GM20431 (cell line): ENCODE measurements at regions not wholly inside any gene's neighbourhood (a gene's known extent, or its start where the extent isn't known, plus 50 kb on each side); places are given as distances from the start of the nearest gene placed in this dataset.

Experiments
- in situ Hi-C: fragments of 300-500 bp; cut with MseI, MboI; formaldehyde crosslinking; loops from one replicate; pipeline ENCODE4 v1.15.0; 2020; ENCODE audit warnings: low sequenced_read_pairs; ENCODE audit not compliant: unreplicated experiment

DNA sequence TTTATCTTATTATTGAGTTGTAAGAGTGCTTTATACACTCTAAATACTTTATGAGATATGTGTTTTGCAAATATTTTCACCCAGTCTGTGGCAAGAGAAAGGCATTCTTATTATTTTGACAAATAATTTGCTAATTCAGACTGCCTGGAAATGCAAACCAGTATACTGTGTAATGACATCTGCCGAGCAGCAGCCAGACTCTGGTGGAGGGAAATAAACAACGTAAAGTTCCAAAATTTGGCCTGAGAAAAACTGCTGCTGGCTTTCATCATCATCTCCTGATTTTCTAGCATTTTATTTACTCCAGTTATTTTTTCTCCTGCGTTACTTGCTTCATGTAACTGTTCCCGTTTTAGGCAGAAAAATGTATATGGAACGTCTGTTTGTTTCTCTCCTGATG lies 161.6 kb downstream of the RNF152 start:
- in situ Hi-C loops: no loop called here

DNA sequence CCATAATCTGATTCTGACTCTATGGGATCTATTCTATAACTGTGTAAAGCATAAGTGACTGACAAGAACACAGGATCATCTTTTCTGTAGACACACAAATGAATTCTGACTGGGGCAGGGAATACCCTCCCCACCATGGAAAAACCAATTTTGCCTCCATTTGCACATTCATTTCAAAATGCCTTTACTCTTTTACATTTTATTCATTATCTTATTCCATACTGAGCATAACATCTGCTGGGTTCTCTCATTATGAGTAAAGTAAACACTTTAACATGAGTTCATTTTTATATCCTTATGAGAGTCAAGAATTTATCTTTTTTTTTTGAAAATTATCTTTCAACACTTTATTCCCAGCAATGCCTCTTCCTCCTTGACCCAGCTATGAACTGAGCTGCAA lies 163.5 kb downstream of the RNF152 start:
- in situ Hi-C loops: no loop called here

DNA sequence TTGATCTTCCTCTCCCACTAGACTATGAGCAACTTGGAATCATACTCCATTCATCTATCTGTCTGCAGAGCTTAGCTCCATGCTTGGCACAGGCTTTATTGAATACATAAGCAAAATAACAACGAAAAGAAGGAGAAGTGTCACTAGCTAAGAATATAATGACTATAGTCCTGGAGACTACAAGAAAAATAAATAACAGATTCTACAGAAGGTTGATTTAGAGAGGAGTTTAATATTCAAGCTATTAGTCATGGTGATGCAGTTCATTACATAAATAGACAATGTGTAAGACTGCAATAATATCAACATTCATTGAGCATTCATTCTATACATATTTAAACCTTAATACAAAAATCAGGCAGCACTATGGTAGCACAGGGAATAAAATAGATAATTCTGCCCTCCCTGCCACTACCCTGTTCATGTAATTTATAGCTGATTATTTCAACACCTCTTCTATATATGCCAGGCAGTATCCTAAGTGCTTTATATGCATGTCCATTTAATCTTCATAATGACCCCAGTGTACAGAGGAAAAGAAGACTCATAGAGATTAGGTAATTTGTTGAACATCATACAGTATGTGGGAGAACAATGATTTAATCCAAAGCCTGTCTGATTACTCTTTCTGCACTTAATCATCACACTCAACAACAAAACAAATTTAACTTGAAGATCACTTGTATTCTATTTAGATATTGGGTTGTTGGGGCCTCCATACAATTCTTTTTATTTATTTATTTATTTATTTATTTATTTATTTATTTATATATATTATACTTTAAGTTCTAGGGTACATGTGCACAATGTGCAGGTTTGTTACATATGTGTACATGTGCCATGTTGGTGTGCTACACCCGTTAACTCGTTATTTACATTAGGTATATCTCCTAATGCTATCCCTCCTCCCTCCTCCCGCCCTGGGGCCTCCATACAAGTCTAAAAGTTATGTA lies 165.3 kb downstream of the RNF152 start:
- in situ Hi-C loops: no loop called here

DNA sequence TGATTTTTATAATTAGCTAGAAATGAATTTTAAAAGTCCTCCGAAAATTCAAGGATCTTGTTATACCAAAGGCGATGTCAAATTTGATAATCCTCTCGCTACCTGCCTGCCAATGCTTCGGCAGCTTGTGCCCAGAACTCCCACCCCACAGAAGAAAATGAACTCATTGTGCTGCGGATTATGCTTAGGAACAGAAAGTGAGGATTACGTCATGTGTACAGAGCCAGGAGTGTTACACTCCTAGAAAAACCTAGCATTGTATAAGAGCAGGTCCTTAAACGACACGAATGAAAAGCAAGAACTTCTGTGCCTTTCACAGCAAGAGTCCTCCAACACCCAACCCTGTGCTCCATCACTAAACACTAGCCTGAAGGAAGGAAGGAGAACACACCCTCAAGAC lies 168.3 kb downstream of the RNF152 start:
- in situ Hi-C loops: no loop called here

DNA sequence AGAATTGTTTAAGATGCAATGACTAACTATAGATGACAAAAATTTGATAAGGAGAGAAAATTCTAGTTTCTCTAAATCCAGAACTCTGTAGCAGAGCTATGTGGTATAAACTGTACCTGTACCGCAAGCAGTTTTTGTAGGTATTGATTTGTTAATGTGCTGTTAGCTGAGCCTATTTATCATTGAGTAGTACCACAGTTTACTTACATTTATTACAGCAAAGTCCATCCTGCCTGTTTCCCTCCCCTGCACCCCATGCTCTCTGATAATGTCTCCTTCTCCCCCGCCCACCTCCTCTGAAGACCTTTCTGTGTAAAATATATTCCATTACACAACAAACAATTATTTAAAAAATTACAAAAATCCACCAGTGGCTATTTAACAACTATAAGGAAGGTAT lies 170.6 kb downstream of the RNF152 start:
- in situ Hi-C loops: no loop called here

DNA sequence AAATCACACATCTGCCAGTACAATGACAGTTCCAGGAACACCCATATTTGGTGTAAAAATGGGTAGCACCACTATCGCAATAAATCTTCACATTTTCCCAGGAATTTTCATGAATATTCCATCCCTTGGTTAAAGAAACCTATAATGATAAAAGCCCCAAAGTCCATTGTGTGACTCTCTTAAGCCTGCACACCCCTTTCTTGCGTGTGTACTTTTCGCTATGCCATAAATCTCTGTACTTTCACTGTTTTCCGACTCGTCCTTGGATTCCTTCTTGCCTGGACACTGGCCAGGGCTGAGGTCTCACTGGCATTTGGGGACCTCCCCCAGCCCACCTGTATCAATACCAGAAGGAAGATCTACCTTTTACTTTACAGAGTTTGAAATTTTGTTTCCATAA lies 172.3 kb downstream of the RNF152 start:
- in situ Hi-C loops: no loop called here

DNA sequence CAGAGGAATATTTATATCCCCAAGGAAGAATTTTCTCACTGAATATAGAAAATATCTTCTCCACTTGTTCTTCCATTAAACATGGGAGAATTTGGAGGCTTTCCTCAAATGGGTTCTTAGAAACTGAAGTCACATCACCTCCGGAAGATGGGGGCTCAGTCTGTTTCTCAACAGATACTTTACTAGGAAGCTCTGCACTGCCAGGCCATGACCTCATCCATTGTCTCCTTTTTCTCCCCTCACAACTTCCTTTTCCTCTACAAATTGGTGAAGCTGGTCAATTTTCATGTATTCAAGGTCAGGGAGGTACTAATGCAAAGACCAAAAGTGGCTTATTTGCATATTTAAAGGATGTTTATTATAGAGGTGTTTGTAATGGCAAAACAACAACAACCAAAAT lies 173.1 kb downstream of the RNF152 start:
- in situ Hi-C loops: no loop called here

DNA sequence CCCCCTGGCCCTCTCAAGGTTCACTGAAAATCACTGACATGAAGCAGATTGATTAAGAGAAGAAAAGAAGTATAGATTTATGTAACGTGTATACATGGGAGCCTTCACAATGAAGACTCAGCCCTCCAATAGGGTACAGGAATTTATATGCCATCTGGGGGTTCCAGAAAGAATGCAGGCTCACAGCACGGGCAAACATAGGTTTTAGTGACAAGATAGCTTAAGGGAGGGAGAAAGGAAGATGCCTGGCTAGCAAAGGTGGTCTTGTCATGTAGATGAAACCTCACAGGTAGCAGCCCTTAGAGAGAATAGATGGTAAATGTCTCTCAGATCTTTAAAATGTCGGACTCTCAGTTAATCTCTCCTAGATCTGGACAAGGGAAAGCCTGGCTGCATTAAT lies 173.9 kb downstream of the RNF152 start:
- in situ Hi-C loops: no loop called here

DNA sequence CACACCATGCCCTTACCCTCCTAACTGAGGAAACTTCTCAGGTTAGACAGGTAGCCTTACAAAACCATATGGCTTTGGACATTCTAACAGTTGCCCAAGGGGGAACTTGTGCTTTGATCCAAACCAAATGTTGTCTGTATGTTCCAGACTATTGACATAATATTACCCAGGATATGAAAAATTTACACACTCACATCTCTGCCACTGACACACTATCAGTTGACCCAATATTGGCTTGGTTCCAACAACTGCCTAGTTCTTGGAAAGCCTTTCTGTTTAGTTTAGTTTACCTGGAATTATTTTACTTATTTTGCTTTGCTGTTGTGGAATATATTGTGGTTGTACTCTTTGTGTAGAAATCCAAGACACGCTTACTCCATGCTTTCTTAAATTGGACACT lies 178.4 kb downstream of the RNF152 start:
- in situ Hi-C loops: no loop called here

DNA sequence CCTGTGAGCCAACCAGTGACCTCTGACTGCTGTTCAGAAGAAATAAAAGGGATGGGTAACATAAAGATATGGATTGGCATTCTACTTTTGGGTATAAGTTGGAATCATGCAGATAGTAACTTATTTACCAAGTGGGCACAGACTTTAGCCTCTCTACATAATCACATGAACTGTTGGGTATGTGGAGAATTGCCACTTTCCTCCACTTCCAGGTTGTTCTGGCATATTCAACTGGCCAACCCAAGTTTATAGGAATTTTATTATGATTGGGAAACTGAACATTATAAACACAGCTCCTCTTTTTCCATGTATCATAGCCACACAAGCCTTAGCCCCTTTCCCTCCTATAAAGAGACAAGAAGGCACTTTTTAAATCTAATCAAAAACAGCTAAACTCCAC lies 179.3 kb downstream of the RNF152 start:
- in situ Hi-C loops: no loop called here

DNA sequence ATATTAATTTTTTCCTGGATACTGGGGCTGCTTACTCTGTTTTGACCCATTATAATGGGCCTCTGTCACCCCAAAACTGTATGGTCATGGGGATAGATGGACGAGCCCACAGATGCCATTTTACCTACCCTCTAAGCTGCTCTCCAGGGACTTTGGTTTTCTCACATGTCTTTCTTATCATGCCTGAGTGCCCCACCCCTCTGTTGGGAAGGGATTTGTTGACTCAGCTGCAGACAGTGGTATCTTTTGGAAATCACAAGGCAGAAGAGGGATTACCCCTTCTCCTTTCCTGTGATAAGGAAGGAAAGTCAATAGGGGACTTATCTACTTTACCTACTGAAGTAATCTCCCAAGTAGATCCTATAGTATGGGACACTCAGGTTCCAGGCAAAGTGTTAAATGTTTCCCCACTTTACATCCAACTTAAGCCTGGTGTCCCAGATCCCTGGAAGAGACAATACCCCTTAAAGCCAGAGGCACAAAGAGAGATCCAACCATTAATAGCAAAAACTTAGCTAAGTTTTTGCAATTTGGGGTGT lies 182.7 kb downstream of the RNF152 start:
- in situ Hi-C loops: no loop called here

DNA sequence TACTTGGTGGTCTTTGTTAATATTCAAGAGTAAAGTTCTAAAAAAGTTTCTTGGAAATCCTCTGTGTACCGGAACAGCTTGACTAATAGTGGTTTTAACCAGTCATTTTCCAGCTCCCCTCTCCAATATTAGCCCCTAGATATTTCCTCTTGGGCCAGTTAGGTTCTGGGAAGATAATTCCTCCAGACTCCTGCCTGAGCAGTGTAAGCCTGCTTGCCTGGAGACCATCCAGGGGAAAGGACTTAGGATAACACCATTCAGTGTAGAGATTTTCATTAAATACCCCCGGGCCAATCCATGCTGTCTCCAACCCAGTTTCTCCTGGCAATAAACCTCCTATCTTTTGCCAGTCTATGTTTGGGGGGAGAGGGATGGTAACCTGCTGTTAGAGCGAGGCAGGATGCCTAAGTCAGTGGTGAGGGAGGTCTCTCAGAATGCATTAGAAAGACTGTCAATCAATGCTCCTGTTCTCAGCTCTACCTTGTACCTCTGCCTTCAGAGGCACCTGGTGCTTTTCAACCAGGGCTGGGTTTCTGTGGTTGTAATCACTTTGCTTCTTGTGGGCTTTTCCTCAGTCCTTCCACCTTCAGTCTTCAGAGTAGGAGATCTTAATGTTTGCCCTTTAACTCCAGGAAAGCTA lies 186.4 kb downstream of the RNF152 start:
- in situ Hi-C loops: no loop called here

DNA sequence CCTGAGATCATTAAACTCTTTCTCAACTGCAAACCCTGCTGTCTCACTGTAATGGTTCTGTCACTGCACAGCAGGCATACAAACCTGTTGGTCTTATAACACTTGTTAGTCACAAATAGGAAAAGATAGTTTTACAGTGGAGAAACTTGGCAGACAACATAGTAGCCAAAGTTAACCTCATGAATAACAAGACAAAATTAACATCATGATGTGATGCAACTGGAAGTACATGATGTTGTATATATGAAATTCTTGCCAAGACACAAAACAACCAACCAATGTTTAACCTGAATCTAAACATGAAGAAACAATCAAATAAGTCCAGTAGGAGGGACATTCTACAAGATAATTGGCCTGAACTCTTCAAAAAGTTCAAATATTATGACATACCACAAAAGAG lies 189.3 kb downstream of the RNF152 start:
- in situ Hi-C loops: no loop called here

DNA sequence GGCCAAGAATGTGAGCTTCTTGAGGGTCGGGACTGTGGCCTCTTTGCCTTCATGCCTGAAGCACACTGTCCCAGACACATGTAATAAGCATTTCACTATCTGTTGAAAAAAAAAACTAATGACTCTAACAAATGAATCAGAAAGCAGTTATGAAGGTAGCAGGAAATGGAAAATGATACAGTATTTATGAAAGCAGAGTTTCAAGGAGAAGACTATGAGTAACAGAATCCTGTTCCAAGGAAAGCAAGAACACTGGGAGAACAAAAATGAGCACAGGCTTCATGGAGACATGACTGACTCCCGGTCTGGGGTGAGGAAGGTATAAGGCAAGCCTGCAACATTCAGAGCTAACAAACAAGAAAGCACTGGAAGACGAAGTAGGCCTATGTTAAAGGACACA lies 190.8 kb downstream of the RNF152 start:
- in situ Hi-C loops: no loop called here

DNA sequence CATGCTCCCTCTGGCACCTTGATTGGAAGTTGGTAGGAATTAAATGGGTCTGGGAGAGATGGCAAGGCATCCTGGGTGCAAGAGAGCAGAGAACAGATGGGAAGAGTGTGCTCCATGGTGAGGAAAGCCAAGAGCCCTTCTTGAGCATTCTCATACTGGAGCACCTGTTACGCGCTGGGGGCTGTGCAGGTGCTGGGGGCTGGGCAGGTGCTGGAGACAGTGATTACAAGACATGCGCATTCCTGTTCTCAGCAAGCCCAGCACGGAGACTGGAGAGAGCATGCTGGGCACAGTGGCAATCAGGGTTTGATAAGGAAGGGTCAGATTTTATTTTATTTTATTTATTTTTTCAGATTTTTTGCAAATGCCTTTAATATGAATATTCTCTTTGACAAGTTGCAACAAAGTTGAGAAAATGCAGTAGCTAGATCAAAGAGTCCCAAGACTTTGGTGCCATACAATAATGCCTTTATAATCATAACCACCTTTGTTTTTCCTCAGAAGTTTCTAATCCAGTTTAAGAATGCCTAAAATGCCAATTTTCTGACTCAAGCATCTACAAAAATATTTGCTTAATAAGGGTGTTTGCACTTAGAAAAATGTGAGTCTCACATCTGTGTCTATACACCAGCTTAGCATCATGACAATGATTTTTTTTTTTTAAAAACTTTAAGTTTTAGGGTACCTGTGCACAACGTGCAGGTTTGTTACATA lies 193.3 kb downstream of the RNF152 start:
- in situ Hi-C loops: no loop called here

DNA sequence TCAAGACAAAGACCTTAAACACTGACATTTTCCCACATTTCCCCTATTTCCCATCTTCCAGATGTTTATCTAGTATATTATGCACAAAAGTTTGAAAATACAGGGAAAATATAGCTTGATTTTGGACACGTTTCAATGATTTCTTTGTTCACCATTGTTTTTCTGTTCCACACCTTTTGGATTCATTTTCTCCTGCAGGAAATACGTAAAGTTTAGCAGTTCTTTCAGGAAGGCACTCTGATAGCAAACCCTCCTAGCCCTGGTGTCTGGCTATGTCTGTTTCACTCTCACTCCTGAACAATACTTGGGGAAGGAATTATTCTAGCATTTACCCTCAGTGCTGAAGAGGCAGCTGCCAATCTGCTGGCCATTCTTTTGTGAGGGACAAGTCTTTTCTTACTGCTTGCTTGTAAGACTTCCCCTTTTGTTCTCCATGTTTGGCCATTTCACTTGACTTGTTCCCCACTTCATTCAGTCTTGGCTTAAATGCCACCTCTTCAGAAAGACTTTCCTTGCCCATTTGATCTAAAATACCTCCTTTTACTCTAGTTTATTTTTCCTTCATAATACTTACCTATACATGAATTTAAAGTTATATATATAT lies 195.4 kb downstream of the RNF152 start:
- in situ Hi-C loops: no loop called here

DNA sequence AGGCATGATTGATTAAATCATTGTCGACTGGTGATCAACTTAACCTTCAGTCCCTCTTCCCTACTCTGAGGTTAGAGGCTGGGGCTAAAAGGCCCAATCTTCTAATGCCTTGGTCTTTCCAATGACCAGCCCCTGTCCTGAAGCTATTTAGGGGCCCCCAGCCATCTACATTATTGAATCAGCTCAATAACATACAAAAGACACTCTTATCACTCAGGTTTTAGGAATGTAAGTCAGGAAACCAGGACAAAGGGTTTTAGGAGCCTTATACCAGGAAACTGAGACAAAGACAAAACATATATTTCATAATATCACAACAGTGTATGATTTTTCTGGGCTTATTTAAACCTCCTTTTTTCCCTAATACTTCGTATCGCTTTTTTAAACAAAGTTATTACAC lies 198.6 kb downstream of the RNF152 start:
- in situ Hi-C loops: no loop called here

DNA sequence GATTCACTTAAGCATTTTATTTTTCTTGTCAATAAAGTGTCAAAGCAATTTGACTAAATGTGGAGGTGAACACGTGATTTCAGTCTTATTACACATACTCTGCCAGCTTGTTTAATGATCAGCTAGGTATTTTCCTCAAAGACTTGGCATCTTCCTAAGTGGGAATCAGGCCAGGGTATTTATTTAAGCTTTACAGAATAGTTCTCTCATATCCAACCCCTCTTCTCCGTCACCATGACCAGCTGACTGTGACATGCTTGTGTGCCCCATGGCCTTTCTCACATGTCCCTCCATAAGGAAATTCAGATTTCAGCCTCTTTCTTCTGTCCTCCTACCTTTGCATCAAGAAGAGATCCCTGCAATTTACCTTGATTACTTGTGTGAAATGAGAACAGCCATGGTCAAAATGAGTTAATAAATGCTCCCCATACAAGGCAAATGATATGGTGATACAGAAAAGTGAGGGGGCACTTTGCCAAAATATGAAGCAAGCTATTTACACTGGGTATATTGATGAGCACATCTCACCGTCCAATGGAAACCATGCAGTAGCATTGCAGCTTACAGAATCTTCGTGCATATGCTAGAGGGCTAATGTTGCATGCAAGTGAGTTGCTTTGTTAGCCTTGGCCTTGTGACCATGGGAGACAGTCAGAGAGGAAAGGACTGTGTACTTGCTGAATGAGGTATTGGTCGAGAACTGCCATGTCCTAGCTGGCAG lies 202.2 kb downstream of the RNF152 start:
- in situ Hi-C loops: no loop called here

DNA sequence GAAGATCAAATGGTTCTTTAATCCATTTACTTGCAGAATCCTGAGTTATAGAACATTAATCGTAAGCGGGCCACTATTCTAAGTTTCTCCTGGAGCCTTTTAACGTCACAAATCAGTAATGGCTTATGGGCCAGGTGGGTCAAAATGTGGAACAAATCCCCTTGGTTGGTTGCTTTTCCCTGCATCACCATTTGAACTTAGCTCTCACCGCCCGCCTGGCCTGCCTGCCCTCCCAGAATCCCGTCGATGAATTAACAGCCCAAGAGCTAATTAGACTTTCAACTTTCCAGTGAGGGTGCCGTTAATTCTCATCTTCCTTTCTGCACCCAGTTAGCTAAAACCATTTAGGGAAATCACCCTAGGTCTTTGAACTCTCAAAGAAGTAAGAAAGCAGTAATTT lies 205.5 kb downstream of the RNF152 start:
- in situ Hi-C loops: no loop called here

DNA sequence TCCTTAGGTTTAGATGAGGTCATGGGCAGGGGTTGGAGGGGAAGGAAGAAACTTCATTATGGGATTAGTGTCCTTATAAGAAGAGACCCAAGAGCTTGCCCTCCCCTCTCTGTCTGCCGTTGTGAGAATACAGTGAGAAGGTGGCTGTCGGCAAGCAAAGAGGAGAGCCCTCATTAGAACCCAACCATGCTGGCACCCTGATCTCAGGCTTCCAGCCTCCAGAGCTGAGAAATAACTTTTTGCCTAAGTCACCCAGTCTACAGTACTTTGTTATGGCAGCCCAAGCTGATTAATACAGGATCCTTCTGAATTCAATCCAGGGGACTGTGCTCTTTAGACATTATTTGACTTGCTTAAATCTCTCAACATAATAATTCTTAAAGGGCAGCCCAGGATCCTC lies 209.0 kb downstream of the RNF152 start:
- in situ Hi-C loops: no loop called here
